Endothelial cell of hepatic sinusoid (primary cell): ENCODE measurements at regions not wholly inside any gene's neighbourhood (a gene's known extent, or its start where the extent isn't known, plus 50 kb on each side); places are given as distances from the start of the nearest gene placed in this dataset.
"Not testable (repeated sequence)": the region's sequence is repeated elsewhere in the genome, so short reads cannot be mapped to it uniquely, and the experiment has no call there.

Source experiments
- in situ Hi-C: cut with HindIII; loops from 2 replicates; pipeline ENCODE4 v1.10.0; 2017; ENCODE audit warnings: low sequenced_read_pairs

DNA sequence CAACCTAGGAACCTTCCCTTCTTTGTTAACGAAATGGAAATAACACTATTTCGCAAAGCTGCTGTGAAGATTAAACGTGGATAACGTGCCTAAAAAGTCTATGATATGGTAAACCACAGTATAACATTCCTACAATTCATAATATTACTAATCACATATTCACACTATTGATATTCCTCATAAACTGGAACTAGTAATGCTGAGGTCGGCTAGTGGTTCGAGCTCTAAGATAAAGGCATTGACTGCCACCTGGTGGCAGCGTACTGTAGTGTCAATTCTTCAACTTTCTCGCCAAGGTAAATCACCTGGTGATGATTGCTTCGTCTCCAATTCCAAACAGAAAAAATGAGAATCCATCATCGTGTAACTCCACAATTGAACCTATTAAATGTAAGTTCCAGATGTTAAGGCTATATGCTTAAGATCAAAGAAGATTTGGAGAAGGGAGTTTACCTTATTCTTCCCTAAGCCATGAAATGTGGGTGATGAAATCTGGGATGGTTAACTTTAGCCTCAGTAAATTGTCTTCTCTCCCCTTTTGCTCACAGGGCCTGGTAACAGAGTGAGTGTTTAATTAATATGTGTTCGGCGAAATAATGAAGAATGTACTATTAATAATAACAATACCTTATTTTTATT is 197.5 kb upstream of the TMEM132C start:
- in situ Hi-C loops: no loop called here

DNA sequence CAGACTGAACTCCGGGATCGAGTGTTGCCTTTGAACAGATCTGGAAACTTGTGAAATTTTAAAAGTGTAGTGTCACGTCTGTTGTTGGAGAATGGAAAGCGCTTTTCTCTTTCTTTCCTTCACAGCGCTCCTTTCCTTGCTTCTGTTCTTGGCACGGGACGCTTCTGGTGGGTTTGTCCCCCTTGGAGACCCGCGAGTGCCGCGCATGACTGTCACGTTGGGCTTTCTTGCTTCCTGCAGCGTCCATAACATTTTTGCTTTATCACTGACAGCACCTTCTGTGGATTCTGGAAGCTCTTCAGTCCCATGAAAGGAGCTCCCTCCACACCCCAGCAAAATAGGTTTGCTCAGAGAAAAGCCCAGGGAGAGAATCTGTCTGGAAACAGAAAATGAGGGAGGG is 193.0 kb upstream of the TMEM132C start:
- in situ Hi-C loops: no loop called here

DNA sequence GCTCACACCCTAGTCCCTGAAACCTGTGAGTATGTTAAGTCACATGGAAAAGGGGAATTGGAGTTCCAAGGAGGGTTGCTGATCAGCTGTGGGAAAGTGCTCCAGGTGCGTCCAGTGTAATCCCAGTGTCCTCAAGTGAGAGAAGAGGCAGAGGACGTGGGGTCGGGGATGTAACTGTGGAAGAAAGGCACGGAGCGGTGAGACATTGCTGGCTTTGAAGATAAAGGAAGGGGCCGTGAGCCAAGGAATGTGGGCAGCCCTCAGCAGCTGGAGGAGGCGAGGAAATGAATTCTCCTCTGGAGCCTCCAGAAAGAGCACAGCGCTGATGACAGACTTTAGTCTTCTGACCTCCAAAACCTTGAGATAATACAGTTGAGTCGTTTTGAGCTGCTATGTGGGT is 191.6 kb upstream of the TMEM132C start:
- in situ Hi-C loops: no loop called here

DNA sequence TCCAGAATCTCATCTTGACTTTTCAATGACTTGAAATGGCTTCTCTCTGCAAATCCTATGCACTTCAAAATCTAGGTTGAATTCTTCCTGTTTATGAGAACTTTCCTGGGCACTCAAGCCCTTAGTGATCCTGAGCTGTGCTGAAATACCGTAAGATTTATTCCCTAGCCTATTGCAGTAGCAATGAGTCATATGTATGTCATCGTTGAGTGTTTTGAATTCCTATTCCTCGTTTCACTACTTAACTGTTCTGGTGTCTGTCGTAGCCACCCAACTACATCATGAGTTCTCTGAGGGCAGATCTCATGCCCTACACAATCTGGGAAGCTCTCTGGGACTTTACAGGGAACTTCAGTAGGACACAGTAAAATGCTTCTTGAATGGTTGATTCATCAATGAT is 190.8 kb upstream of the TMEM132C start:
- in situ Hi-C loops: no loop called here

GRCh38 chr12:128077211-128077916 is 189.6 kb upstream of the TMEM132C start:
- in situ Hi-C loops: no loop called here

- in situ Hi-C loops: no loop called here
These were observed 189.1 kb upstream of the TMEM132C start for GRCh38 chr12:128077917-128078298.

DNA sequence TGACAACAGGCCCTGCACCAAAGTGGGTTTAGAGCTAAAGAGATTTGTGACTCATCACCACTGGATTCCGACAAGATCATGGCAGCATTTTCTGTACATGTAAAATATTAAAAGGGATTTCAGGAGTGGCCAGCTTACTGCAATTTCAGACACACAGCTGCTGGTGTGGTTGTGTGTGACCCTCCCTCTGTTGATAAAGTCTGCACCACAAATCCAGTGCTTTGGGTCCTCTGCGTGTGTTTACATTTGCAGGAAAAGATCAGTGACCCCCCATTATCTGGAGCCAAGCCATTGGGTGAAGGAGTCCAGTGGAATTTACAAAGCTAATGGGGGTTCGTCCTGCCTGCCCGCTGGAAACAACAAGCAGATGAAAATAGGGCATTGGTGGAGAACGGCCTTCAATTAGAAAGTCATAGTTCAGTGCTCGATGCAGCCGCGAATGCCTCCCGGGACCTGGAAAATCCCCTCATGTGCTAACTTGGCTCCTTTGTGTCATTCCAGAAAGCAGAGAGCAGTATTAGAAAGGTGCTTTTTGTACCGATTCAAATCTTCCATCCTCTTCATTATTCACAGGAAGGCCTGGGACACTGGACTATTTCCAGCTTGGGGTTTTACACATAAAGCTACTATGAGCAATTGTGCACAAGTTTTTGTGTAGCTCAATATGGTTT is 188.5 kb upstream of the TMEM132C start:
- in situ Hi-C loops: no loop called here

GRCh38 chr12:128079446-128079845 is 187.5 kb upstream of the TMEM132C start:
- in situ Hi-C loops: no loop called here

GRCh38 chr12:128083132-128083729 is 183.7 kb upstream of the TMEM132C start:
- in situ Hi-C loops: no loop called here

GRCh38 chr12:128088926-128089325 is 178.0 kb upstream of the TMEM132C start:
- in situ Hi-C loops: no loop called here

DNA sequence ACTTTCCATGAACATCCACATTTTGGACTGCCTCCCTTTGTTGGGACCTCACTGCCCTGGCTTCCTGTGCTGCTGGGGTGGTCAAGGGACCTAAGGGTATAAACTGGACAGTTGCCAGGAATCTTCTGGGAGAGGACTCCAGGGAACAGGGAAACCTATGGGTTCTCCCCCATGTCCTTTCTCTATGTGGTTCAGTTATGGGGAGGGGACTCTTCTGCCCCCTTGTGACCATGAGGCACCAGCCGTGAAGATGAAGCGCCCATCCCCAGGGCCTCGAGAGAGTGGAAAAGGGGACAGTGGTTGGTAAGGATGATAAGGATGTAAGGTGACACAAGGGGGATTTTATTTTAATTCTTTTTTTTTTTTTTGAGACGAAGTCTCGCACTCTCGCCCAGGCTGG is 177.0 kb upstream of the TMEM132C start:
- in situ Hi-C loops: no loop called here

DNA sequence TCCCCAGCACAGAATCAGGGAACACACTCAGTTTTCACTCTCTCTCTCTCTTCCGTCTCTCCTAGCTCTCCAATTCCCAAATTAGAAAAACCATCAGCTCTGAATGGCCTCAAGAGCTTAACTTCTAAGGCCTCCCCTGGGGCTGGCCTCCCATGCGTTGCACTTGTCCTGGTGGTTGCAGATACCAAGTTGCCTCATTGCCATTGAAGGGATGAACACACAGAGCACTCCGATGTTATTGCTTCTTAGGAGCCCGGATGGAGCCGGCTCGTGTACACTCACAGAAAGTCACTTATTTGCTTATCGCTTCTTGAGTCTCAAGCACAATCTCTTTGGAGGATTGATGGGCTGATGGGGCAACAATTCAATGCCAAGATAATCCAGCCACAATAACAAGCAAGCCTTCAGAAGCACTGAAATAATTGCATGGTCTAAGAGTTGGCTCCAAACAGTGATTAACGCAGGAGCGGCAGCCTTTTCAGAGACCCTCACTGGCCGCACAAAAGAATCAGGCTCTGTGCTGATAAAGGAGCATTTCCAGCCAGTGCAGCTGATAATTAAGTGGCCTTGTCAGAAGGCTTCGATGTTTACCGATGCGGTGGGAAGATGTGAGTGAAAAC is 175.8 kb upstream of the TMEM132C start:
- in situ Hi-C loops: no loop called here

GRCh38 chr12:128091951-128092382 is 175.0 kb upstream of the TMEM132C start:
- in situ Hi-C loops: no loop called here

- in situ Hi-C loops: no loop called here
These were observed 168.2 kb upstream of the TMEM132C start for GRCh38 chr12:128098730-128099129.

DNA sequence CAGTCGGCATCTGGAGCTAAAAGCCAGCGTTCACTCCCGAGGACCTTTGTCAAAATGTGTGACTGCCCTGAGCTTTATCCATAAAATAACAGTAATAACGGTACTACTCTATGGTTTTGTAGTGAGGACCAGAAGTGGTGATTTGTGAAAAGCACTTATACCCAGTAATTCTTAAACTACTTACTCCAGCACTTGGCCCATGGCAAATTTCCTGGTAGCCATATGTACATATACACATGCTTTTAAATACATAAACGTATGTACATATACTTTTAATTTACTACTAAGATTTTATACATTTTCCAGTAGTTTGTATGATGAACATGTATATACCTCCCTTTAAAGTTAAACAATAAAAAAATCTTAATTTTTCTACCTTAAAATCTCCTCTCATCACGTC is 163.8 kb upstream of the TMEM132C start:
- in situ Hi-C loops: no loop called here

GRCh38 chr12:128109236-128109635 is 157.7 kb upstream of the TMEM132C start:
- in situ Hi-C loops: no loop called here

GRCh38 chr12:128109636-128110035 is 157.3 kb upstream of the TMEM132C start:
- in situ Hi-C loops: no loop called here

DNA sequence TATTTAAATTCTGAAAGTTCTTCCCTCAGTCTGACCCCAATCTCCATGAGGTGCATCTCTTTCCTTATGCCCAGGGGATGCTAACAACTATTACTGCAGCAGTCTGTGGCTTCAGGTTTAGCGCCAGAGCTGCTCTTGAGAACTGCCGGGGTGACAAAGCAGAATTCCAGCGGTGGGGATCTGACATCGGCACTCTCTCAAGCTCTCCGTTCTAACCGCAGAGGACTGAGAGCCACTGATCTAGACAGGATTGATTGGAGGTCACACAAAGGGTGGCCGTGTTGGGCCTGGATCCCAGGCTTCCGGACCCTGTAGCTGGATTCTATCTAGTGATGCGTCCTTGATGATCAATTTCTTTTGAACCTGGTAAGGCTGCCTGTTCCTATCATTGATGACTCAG is 155.6 kb upstream of the TMEM132C start:
- in situ Hi-C loops: no loop called here

DNA sequence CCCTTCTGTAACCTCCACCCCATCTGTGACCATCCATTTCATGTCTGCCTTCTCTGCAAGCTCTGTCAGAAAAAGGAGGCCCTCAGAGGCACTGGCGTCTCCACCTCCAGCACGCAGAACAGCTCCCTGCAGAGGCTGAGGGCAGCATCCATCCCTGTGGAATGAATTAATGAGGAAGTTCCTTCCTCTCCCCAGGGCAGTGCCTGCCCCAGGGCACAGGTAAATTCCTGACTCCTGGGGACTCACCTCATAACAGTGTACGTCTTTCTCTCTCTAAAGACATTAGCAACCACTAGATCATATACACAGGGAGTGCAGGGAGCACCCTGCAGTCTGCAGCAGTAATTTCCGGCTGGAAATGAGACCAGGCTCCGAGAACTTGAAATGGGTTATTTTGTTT is 155.0 kb upstream of the TMEM132C start:
- in situ Hi-C loops: no loop called here

DNA sequence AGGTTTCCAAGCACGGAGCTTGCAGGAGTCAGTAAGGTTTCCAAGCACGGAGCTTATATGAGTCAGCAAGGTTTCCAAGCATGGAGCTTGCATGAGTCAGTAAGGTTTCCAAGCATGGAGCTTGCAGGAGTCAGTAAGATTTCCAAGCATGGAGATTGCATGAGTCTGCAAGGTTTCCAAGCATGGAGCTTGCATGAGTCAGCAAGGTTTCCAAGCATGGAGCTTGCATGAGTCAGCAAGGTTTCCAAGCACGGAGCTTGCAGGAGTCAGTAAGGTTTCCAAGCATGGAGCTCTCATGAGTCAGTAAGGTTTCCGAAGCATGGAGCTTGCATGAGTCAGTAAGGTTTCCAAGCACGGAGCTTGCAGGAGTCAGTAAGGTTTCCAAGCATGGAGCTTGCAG is 153.7 kb upstream of the TMEM132C start:
- in situ Hi-C loops: not testable (repeated sequence)

DNA sequence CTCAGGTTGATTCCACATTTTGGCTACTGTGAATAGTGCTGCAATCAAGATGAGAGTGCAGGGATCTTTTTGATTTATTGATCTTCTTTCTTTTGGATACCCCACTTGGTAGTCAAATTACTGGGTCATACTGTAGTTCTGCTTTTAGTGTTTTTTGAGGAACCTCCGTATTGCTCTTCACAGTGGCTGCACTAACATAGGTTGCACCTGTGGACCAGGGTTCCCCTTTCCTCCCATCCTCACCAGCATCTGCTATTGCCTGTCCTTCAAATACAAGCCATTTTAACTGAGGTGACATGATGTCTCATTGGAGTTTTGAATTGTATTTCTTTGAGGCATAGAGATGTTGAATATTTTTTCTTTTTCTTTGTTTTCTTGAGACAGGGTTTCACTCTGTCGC is 152.5 kb upstream of the TMEM132C start:
- in situ Hi-C loops: no loop called here
